MCF 10A (cell line): ENCODE measurements at regions not wholly inside any gene's neighbourhood (a gene's known extent, or its start where the extent isn't known, plus 50 kb on each side); places are given as distances from the start of the nearest gene placed in this dataset.

Experiments used
- BruUV-seq: library from RNA; stranded (reverse); fragments of 400-500 nt; replicated peaks from 2 replicates; lab custom pipeline; 2021; lab: Mats Ljungman, UMichigan
- CTCF ChIA-PET: fragments of 300-600 bp; sonication (Branson Sonifier 250); formaldehyde crosslinking; extraction: SDS; loops from one replicate; lab custom pipeline; 2021; ENCODE audit warnings: antibody characterized with exemption, inconsistent platforms; lab: Yijun Ruan, JAX
- POLR2A ChIA-PET: fragments of 300-600, 350-650 bp; sonication (Branson Sonifier 250); formaldehyde crosslinking; extraction: SDS; loops from one replicate; lab custom pipeline; 2020; ENCODE audit warnings: antibody characterized with exemption, inconsistent platforms; lab: Yijun Ruan, JAX
- DNase-seq: peaks from one replicate; pipeline ENCODE4 v3.0.0-alpha.2; 2018; ENCODE audit not compliant: unreplicated experiment
- H3K27ac Mint-ChIP-seq: one replicate; pipeline ENCODE4 v1.8.0; 2022; ENCODE audit warnings: mild to moderate bottlenecking, low read depth, mixed read lengths; ENCODE audit not compliant: unreplicated experiment
- H3K27me3 Mint-ChIP-seq: one replicate; pipeline ENCODE4 v1.8.0; 2022; ENCODE audit warnings: mixed read lengths; ENCODE audit not compliant: insufficient read depth, unreplicated experiment
- H3K36me3 Mint-ChIP-seq: one replicate; pipeline ENCODE4 v1.8.0; 2022; ENCODE audit warnings: mild to moderate bottlenecking, moderate library complexity, mixed read lengths; ENCODE audit not compliant: insufficient read depth, unreplicated experiment
- H3K4me1 Mint-ChIP-seq: one replicate; pipeline ENCODE4 v1.8.0; 2022; ENCODE audit warnings: mixed read lengths; ENCODE audit not compliant: insufficient read depth, unreplicated experiment
- H3K4me3 Mint-ChIP-seq: one replicate; pipeline ENCODE4 v1.8.0; 2022; ENCODE audit warnings: mild to moderate bottlenecking, moderate library complexity, mixed read lengths; ENCODE audit not compliant: unreplicated experiment
- H3K9me3 Mint-ChIP-seq: one replicate; pipeline ENCODE4 v1.8.0; 2022; ENCODE audit warnings: mixed read lengths; ENCODE audit not compliant: unreplicated experiment
- CTCF ChIP-seq: fragments of 200-600 bp; IDR thresholded peaks from one replicate; pipeline ENCODE4 v1.8.0; 2022; ENCODE audit warnings: antibody characterized with exemption, mild to moderate bottlenecking; ENCODE audit not compliant: unreplicated experiment
- intact Hi-C: fragments of 100-400 bp; cut with micrococcal nuclease; formaldehyde crosslinking; loops from 2 replicates; pipeline ENCODE4 v1.14.1; 2022

GRCh38 chr7:142313528-142313927 lies 55.7 kb upstream of the PRSS58 start:
- TF ChIP-seq CTCF = no peak
- ChIA-PET POLR2A (no interaction called here), CTCF (interaction anchor here (0.7 to 2.9 kb wide), 4 partner anchors 10 to 339 kb away, joined by 3 to 20 read pairs (median 4); no protein-coding TSS in a partner anchor)
- peaks cover 5% of the 10 kb centered on the region for H3K36me3 Mint-ChIP-seq
- H3K4me3 Mint-ChIP-seq = no peak overlapping the region
- DNase-seq = no peak
- H3K9me3 Mint-ChIP-seq = no peaks in the 10 kb centered on the region
- BruUV-seq = no TSS peak
- no peak overlapping the region for H3K27ac Mint-ChIP-seq
- H3K4me1 Mint-ChIP-seq = no peaks in the 10 kb centered on the region
- intact Hi-C loops = no loop called here
- H3K27me3 Mint-ChIP-seq = peaks cover 93% of the 10 kb centered on the region

DNA sequence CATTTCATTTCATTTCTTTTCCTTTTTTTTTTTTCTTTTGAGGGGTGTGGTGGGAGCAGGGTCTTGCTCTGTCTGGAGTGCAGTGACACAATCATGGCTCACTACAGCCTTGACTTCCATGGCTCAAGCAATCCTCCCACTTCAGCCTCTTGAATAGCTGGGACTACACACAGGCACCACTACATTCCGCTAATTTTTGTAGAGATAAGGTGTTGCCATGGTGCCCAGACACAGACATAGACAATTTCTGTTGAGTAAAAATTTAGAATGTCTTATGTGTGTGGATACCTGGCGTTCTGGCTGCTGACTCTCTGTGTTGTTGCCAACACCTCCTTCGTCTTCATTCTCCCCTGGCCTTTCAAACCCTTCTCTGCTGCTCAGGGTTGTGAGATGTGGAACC lies 54.0 kb upstream of the PRSS58 start:
- Mint-ChIP-seq H3K4me1 (no peaks in the 10 kb centered on the region), H3K4me3 (no peak overlapping the region), H3K27me3 (peaks cover 89% of the 10 kb centered on the region), H3K9me3 (no peaks in the 10 kb centered on the region), H3K27ac (no peak overlapping the region), H3K36me3 (peaks cover 5% of the 10 kb centered on the region)
- POLR2A ChIA-PET = no interaction called here
- BruUV-seq = no TSS peak
- intact Hi-C loops = no loop called here
- no peak for DNase-seq
- no peak for TF ChIP-seq CTCF
- CTCF ChIA-PET = interaction anchor here (1.0 to 1.7 kb wide), 2 partner anchors 8 to 45 kb away, joined by 4 to 5 read pairs; no protein-coding TSS in a partner anchor

DNA sequence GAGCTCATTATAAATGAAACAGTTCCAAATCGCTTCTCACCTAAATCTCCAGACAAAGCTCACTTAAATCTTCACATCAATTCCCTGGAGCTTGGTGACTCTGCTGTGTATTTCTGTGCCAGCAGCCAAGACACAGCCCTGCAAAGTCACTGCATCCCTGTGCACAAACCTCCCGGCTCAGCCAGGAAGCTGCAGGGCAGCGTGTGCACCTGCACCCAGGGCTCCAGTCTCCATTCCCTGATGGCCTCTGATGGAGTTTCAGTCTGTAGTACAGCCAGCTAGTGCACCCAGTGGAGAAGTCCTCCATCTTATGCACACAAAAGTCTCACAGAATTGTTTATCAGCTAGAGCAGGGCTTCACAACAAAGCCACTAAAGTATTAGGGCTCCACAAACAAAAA lies 51.1 kb upstream of the PRSS58 start:
- DNase-seq = no peak
- BruUV-seq = no TSS peak
- no peaks in the 10 kb centered on the region for H3K9me3 Mint-ChIP-seq
- H3K27me3 Mint-ChIP-seq = peaks cover 90% of the 10 kb centered on the region
- TF ChIP-seq CTCF = no peak
- CTCF ChIA-PET = interaction anchor here (0.6 to 1.3 kb wide), 3 partner anchors 31 to 73 kb away, joined by 3 to 5 read pairs (median 4); no protein-coding TSS in a partner anchor
- intact Hi-C loops = loop anchor here (10.0 kb wide), 1 partner anchor 154 kb away; no protein-coding TSS in a partner anchor
- no peaks in the 10 kb centered on the region for H3K4me1 Mint-ChIP-seq
- H3K27ac Mint-ChIP-seq = no peak overlapping the region
- POLR2A ChIA-PET = no interaction called here
- H3K36me3 Mint-ChIP-seq = peaks cover 5% of the 10 kb centered on the region
- H3K4me3 Mint-ChIP-seq = no peak overlapping the region

- CTCF ChIA-PET = interaction anchor here (1.3 kb wide), 1 partner anchor 49 kb away, joined by 5 read pairs; no protein-coding TSS in a partner anchor
- H3K36me3 Mint-ChIP-seq = peaks cover 1% of the 10 kb centered on the region
Observed at GRCh38 chr7:142308326-142308725, 50.5 kb upstream of the PRSS58 start.

More at GRCh38 chr7:142308326-142308725, 50.5 kb upstream of the PRSS58 start:
- intact Hi-C loops = loop anchor here (10.0 kb wide), 1 partner anchor 154 kb away; no protein-coding TSS in a partner anchor
- Mint-ChIP-seq H3K4me3 (no peak overlapping the region), H3K27ac (no peak overlapping the region), H3K27me3 (peaks cover 90% of the 10 kb centered on the region), H3K4me1 (no peaks in the 10 kb centered on the region), H3K9me3 (no peaks in the 10 kb centered on the region)
- BruUV-seq = no TSS peak
- no peak for TF ChIP-seq CTCF
- DNase-seq = no peak
- POLR2A ChIA-PET = no interaction called here
